ENCODE measurements at regions not wholly inside any gene's neighbourhood (a gene's known extent, or its start where the extent isn't known, plus 50 kb on each side); places are given as distances from the start of the nearest gene placed in this dataset.

DNA sequence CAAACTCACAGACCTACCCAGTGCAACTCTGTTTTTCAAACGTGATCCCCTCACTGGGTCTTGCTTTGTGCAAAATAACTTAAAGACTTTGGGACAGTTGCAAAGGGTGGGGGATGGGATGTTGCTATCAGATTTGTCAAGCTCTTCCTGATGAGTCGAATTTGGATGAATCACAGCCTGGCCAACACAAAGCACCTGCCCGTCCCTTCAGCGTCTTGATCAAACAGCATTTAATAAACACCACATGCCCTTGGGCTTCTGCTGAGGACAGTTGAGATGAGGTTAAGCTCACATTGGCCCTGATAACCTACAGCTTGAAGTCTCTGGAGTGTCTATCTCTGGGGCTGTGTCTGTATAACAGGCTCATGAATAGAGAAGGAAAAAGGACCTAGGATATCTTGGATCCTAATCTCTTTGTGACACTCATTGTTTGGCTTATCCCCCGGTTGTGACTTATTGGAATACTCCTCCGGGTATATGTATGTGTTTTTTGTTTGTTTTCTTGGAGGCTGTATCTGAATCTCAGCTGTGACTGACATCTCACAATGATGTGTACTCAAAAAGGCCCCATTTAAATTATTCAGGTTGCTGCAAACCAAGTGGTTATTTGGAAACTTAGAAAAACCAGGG is 132.6 kb upstream of the NAMPT start:
- ATAC-seq (ENCODE audit: low read depth in 2 of 2) = no peak

DNA sequence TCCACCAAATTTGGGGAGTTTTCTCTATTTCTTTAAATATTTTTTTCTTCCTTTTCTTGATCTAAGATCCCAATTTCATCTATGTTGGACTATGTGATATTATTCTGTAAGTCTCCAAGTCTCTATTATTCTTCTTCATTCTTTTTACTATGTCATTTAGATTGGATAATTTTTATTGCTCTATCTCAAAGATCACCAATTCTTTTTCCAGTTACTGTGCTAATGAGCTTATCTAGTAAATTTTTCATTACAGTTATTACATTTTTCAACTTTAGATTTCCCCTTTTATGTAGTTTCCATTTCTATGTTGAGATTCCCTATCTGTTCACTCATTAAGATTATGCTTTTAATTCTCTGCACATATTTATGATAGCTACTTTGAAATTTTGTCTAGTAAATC is 131.6 kb upstream of the NAMPT start:
- DNase-seq = no peak
- Mint-ChIP-seq H3K27me3 (peaks cover 2% of the 10 kb centered on the region), H3K9me3 (peaks cover 0 to 20% (median 3%) of the 10 kb centered on the region in 7 donors), H3K27ac (no peak overlapping the region), H3K4me1 (no peaks in the 10 kb centered on the region), H3K36me3 (no peaks in the 10 kb centered on the region), H3K4me3 (no peak overlapping the region)
- peaks cover 16% of the 10 kb centered on the region for H3K27me3 ChIP-seq (ENCODE audit: control insufficient read depth, insufficient read depth, low read length)
- no peaks in the 10 kb centered on the region for H3K36me3 ChIP-seq (ENCODE audit: control insufficient read depth, insufficient read depth, low read length)
- no peak for ATAC-seq (ENCODE audit: low read depth in 2 of 2)
- H3K4me3 ChIP-seq (ENCODE audit: low read depth, low read length) = no peak overlapping the region
- H3K9me3 ChIP-seq (ENCODE audit: control insufficient read depth in 2 of 2, low read length in 2 of 2) = peaks cover 13 to 14% of the 10 kb centered on the region in 2 experiments
- no peaks in the 10 kb centered on the region for H3K4me1 ChIP-seq (ENCODE audit: control insufficient read depth, insufficient read depth, low read length, poor library complexity, severe bottlenecking)
- no peak overlapping the region for H3K27ac ChIP-seq (ENCODE audit: insufficient read depth, low read length, poor library complexity, severe bottlenecking)

More for the DNA sequence above, 132.6 kb upstream of the NAMPT start:
- Mint-ChIP-seq H3K9me3 (peaks cover 0 to 20% (median 3%) of the 10 kb centered on the region in 7 donors), H3K36me3 (no peaks in the 10 kb centered on the region), H3K4me3 (peak overlapping the region in 1 of 4 donors; percentile 34), H3K27me3 (no peaks in the 10 kb centered on the region), H3K27ac (no peak overlapping the region), H3K4me1 (peaks cover 0 to 5% (median 0%) of the 10 kb centered on the region in 4 donors)
- no peak for DNase-seq
- no peak overlapping the region for H3K4me3 ChIP-seq (ENCODE audit: low read depth, low read length)
- no peaks in the 10 kb centered on the region for H3K4me1 ChIP-seq (ENCODE audit: control insufficient read depth, insufficient read depth, low read length, poor library complexity, severe bottlenecking)
- H3K27me3 ChIP-seq (ENCODE audit: control insufficient read depth, insufficient read depth, low read length) = peaks cover 16% of the 10 kb centered on the region
- peaks cover 13 to 14% of the 10 kb centered on the region in 2 experiments for H3K9me3 ChIP-seq (ENCODE audit: control insufficient read depth in 2 of 2, low read length in 2 of 2)
- H3K27ac ChIP-seq (ENCODE audit: insufficient read depth, low read length, poor library complexity, severe bottlenecking) = no peak overlapping the region
- no peaks in the 10 kb centered on the region for H3K36me3 ChIP-seq (ENCODE audit: control insufficient read depth, insufficient read depth, low read length)

DNA sequence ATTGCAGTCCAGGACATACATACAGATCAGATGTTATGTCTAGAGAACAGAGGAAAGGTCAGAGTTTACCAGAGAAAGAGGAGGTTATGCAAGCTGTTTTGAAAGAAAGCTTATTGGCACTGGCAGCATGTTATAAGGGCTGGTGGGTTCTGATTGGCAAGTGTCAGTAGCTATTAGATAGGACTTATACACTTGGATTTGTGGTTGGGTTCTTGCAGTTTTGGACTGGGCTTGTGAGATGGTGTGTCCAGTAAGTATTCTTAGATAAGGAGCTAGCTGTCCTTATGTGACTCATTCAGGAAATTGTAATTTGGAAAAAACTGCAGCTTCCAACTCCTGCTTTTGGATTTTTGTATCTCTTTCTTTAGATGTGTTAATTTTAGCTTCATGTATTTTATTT is 130.7 kb upstream of the NAMPT start:
- Mint-ChIP-seq H3K4me3 (no peak overlapping the region), H3K9me3 (peaks cover 0 to 20% (median 3%) of the 10 kb centered on the region in 7 donors), H3K27me3 (peaks cover 9% of the 10 kb centered on the region), H3K27ac (no peak overlapping the region), H3K4me1 (no peaks in the 10 kb centered on the region), H3K36me3 (no peaks in the 10 kb centered on the region)
- Histone ChIP-seq H3K9me3 (ENCODE audit: control insufficient read depth in 2 of 2, low read length in 2 of 2) (peaks cover 13 to 14% of the 10 kb centered on the region in 2 experiments), H3K4me1 (ENCODE audit: control insufficient read depth, insufficient read depth, low read length, poor library complexity, severe bottlenecking) (no peaks in the 10 kb centered on the region), H3K27ac (ENCODE audit: insufficient read depth, low read length, poor library complexity, severe bottlenecking) (no peak overlapping the region), H3K36me3 (ENCODE audit: control insufficient read depth, insufficient read depth, low read length) (no peaks in the 10 kb centered on the region), H3K27me3 (ENCODE audit: control insufficient read depth, insufficient read depth, low read length) (peaks cover 18% of the 10 kb centered on the region), H3K4me3 (ENCODE audit: low read depth, low read length) (no peak overlapping the region)
- no peak for ATAC-seq (ENCODE audit: low read depth in 2 of 2)
- no peak for DNase-seq

DNA sequence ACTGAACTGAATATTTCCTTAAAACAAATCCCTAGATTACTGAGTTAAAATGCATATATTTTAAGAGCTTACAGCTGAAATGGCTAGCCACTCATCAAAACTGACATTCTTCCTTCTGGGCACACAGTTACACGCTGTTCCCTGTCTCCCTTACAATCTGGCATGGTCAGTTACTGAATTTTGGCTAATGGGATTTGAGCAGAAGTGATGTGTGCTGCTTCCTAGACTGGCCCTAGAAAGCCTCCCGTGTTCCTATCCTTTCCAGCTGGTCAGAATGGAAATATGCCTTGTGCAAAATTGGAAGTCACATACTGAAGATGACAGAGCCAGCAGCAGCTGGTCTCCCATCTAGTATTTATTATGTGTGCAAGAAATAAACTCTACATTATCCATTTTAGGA is 128.7 kb upstream of the NAMPT start:
- no peaks in the 10 kb centered on the region for H3K4me1 Mint-ChIP-seq
- H3K9me3 ChIP-seq (ENCODE audit: control insufficient read depth in 2 of 2, low read length in 2 of 2) = peaks cover 13 to 14% of the 10 kb centered on the region in 2 experiments
- H3K27me3 ChIP-seq (ENCODE audit: control insufficient read depth, insufficient read depth, low read length) = peaks cover 18% of the 10 kb centered on the region
- no peaks in the 10 kb centered on the region for H3K4me1 ChIP-seq (ENCODE audit: control insufficient read depth, insufficient read depth, low read length, poor library complexity, severe bottlenecking)
- H3K27ac Mint-ChIP-seq = no peak overlapping the region
- no peaks in the 10 kb centered on the region for H3K36me3 Mint-ChIP-seq
- H3K4me3 Mint-ChIP-seq = no peak overlapping the region
- H3K4me3 ChIP-seq (ENCODE audit: low read depth, low read length) = no peak overlapping the region
- no peak overlapping the region for H3K27ac ChIP-seq (ENCODE audit: insufficient read depth, low read length, poor library complexity, severe bottlenecking)
- peaks cover 0 to 20% (median 3%) of the 10 kb centered on the region in 7 donors for H3K9me3 Mint-ChIP-seq
- ATAC-seq (ENCODE audit: low read depth in 2 of 2) = no peak
- H3K27me3 Mint-ChIP-seq = peaks cover 9% of the 10 kb centered on the region
- no peaks in the 10 kb centered on the region for H3K36me3 ChIP-seq (ENCODE audit: control insufficient read depth, insufficient read depth, low read length)
- no peak for DNase-seq

DNA sequence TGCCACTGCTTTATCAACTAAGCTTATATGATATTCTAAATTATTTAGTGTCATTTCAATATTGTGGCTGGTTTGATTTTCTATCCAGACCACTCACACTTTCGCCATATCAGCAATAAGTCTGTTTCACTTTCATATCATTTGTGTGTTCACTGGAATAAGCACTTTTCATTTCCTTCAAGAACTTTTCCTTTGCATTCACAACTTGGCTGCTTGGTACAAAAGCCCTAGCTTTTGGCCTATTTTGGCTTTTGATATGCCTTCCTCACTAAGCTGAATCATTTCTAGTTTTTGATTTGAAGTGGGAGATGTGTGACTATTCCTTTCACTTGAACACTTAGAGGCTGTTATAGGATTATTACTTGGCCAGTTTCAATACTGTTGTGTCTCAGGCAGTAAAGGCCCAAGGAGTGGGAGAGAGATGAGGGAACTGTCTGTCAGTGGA is 120.9 kb upstream of the NAMPT start:
- Histone ChIP-seq H3K9me3 (ENCODE audit: control insufficient read depth in 2 of 2, low read length in 2 of 2) (peaks cover 0 to 5% of the 10 kb centered on the region in 2 experiments), H3K27me3 (ENCODE audit: control insufficient read depth, insufficient read depth, low read length) (peaks cover 3% of the 10 kb centered on the region), H3K4me1 (ENCODE audit: control insufficient read depth, insufficient read depth, low read length, poor library complexity, severe bottlenecking) (no peaks in the 10 kb centered on the region), H3K4me3 (ENCODE audit: low read depth, low read length) (no peak overlapping the region), H3K27ac (ENCODE audit: insufficient read depth, low read length, poor library complexity, severe bottlenecking) (no peak overlapping the region), H3K36me3 (ENCODE audit: control insufficient read depth, insufficient read depth, low read length) (no peaks in the 10 kb centered on the region)
- Mint-ChIP-seq H3K4me1 (peaks cover 0 to 9% (median 5%) of the 10 kb centered on the region in 4 donors), H3K36me3 (no peaks in the 10 kb centered on the region), H3K9me3 (peaks cover 0 to 6% (median 1%) of the 10 kb centered on the region in 7 donors), H3K27ac (no peak overlapping the region), H3K4me3 (no peak overlapping the region), H3K27me3 (peaks cover 17% of the 10 kb centered on the region)
- DNase-seq (peak in 1 of 3 donors; percentile 7), ATAC-seq (ENCODE audit: low read depth in 2 of 2) (no peak)

DNA sequence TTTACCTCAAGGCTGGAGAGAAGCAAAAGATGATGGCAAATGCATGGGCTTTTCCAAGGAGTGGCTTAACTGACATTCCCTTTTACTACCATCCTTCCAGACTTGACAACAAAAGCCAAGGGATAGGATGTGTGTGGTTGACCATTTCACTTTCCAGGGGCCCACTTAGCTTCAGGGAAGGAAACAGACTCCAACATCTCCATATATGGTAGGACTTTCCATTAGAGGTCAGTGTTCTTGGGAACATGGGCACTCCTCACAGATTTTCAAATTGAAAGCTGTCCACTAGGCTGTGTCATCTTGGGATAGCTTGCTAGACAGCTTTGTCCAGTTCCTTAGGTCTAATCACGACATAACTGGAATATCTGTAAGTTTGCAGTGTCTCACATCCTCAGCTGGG is 118.1 kb upstream of the NAMPT start:
- Histone ChIP-seq H3K4me1 (ENCODE audit: control insufficient read depth, insufficient read depth, low read length, poor library complexity, severe bottlenecking) (no peaks in the 10 kb centered on the region), H3K36me3 (ENCODE audit: control insufficient read depth, insufficient read depth, low read length) (no peaks in the 10 kb centered on the region), H3K4me3 (ENCODE audit: low read depth, low read length) (no peak overlapping the region), H3K9me3 (ENCODE audit: control insufficient read depth in 2 of 2, low read length in 2 of 2) (peaks cover 0 to 5% of the 10 kb centered on the region in 2 experiments), H3K27me3 (ENCODE audit: control insufficient read depth, insufficient read depth, low read length) (peaks cover 4% of the 10 kb centered on the region), H3K27ac (ENCODE audit: insufficient read depth, low read length, poor library complexity, severe bottlenecking) (no peak overlapping the region)
- Mint-ChIP-seq H3K4me3 (no peak overlapping the region), H3K27me3 (peaks cover 29% of the 10 kb centered on the region), H3K36me3 (no peaks in the 10 kb centered on the region), H3K4me1 (peaks cover 0 to 9% (median 5%) of the 10 kb centered on the region in 4 donors), H3K9me3 (peaks cover 0 to 6% (median 1%) of the 10 kb centered on the region in 7 donors), H3K27ac (no peak overlapping the region)
- ATAC-seq (ENCODE audit: low read depth in 2 of 2) (no peak), DNase-seq (no peak)

DNA sequence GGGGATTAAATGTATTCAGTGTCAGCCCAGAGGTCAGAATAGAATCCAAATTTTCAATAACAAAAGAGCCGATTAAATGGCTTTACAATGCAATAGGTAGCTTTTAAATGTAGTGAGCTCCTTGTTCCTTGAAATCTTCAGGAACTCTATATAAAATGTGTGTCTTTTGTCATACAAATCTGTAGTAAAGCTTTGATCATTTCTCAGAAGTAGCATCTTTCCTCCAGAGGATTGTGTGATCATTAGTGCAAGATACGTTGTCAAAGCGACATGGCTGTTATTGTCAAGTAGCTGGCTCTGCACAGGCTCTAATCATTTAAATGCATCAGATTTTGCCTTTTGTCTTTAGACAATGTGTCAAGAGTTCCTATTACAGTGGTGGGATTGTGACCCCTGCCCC is 116.1 kb upstream of the NAMPT start:
- H3K4me1 ChIP-seq (ENCODE audit: control insufficient read depth, insufficient read depth, low read length, poor library complexity, severe bottlenecking) = no peaks in the 10 kb centered on the region
- H3K27me3 Mint-ChIP-seq = peaks cover 41% of the 10 kb centered on the region
- H3K36me3 ChIP-seq (ENCODE audit: control insufficient read depth, insufficient read depth, low read length) = no peaks in the 10 kb centered on the region
- H3K9me3 Mint-ChIP-seq = peaks cover 0 to 6% (median 0%) of the 10 kb centered on the region in 7 donors
- H3K36me3 Mint-ChIP-seq = no peaks in the 10 kb centered on the region
- H3K27ac ChIP-seq (ENCODE audit: insufficient read depth, low read length, poor library complexity, severe bottlenecking) = no peak overlapping the region
- ATAC-seq (ENCODE audit: low read depth in 2 of 2) = no peak
- no peak for DNase-seq
- H3K4me3 Mint-ChIP-seq = no peak overlapping the region
- peaks cover 0 to 5% of the 10 kb centered on the region in 2 experiments for H3K9me3 ChIP-seq (ENCODE audit: control insufficient read depth in 2 of 2, low read length in 2 of 2)
- no peak overlapping the region for H3K27ac Mint-ChIP-seq
- peaks cover 5% of the 10 kb centered on the region for H3K27me3 ChIP-seq (ENCODE audit: control insufficient read depth, insufficient read depth, low read length)
- peaks cover 0 to 8% (median 3%) of the 10 kb centered on the region in 4 donors for H3K4me1 Mint-ChIP-seq
- no peak overlapping the region for H3K4me3 ChIP-seq (ENCODE audit: low read depth, low read length)

DNA sequence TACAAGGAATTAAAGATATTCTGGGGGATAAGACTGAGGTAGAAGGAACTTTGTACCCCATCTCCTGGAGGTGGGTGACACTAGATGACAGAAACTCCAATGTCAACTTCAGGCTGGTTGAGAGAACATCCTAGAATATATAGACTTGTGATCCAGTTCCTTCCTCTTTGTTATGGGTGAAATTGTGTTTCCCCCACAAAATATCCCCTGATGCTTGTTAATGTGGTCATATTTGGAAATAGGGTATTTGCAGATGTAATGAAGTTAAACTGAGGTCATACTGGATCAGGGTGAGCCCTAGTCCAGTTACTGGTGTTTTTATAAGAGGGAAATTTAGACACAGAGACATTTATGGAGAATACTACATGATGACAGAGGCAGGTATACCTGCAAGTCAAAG is 114.0 kb upstream of the NAMPT start:
- Mint-ChIP-seq H3K4me3 (no peak overlapping the region), H3K27ac (no peak overlapping the region), H3K36me3 (no peaks in the 10 kb centered on the region), H3K27me3 (peaks cover 44% of the 10 kb centered on the region), H3K9me3 (peaks cover 0 to 6% (median 0%) of the 10 kb centered on the region in 7 donors), H3K4me1 (no peaks in the 10 kb centered on the region)
- Histone ChIP-seq H3K27me3 (ENCODE audit: control insufficient read depth, insufficient read depth, low read length) (peaks cover 10% of the 10 kb centered on the region), H3K36me3 (ENCODE audit: control insufficient read depth, insufficient read depth, low read length) (no peaks in the 10 kb centered on the region), H3K9me3 (ENCODE audit: control insufficient read depth in 2 of 2, low read length in 2 of 2) (peaks cover 0 to 4% of the 10 kb centered on the region in 2 experiments), H3K4me3 (ENCODE audit: low read depth, low read length) (no peak overlapping the region), H3K27ac (ENCODE audit: insufficient read depth, low read length, poor library complexity, severe bottlenecking) (no peak overlapping the region), H3K4me1 (ENCODE audit: control insufficient read depth, insufficient read depth, low read length, poor library complexity, severe bottlenecking) (no peaks in the 10 kb centered on the region)
- no peak for DNase-seq
- no peak for ATAC-seq (ENCODE audit: low read depth in 2 of 2)
